ENCODE measurements at regions not wholly inside any gene's neighbourhood (a gene's known extent, or its start where the extent isn't known, plus 50 kb on each side); places are given as distances from the start of the nearest gene placed in this dataset.

- CTCF ChIA-PET, result interaction anchor here (0.6 kb wide), 1 partner anchor 246 kb away, joined by 3 read pairs; no protein-coding TSS in a partner anchor
- no peaks in the 10 kb centered on the region for H3K4me1 ChIP-seq (ENCODE audit: control insufficient read depth, insufficient read depth, low read length)
- H3K27ac ChIP-seq (ENCODE audit: extremely low read depth, low read depth, low read length), result no peak overlapping the region
- H3K9me3 ChIP-seq (ENCODE audit: control insufficient read depth, insufficient read depth, low read depth, low read length), result no peaks in the 10 kb centered on the region
- no peak overlapping the region for H3K4me3 ChIP-seq (ENCODE audit: low read depth, low read length)
- POLR2A ChIA-PET, result interaction anchor here (0.9 kb wide), 1 partner anchor 567 kb away, joined by 3 read pairs; the partner anchor contains the start of genes NCAPD3 and VPS26B
- TF ChIP-seq ZNF23 (tag by site-specific recombination; IDR thresholded peaks at IDR 0.05; ENCODE audit: borderline replicate concordance) (no peak), REST (tag by site-specific recombination; IDR thresholded peaks at IDR 0.05) (no peak), PRDM1 (tag by site-specific recombination; IDR thresholded peaks at IDR 0.05) (no peak), ZNF660 (tag by site-specific recombination; IDR thresholded peaks at IDR 0.05) (no peak), EGR2 (tag by site-specific recombination; IDR thresholded peaks at IDR 0.05; ENCODE audit: low read depth) (no peak), KLF9 (tag by site-specific recombination; IDR thresholded peaks at IDR 0.05; ENCODE audit: low read depth) (no peak)
- H3K36me3 ChIP-seq (ENCODE audit: control insufficient read depth in 2 of 2, insufficient read depth in 1 of 2, low read length in 2 of 2), result no peaks in the 10 kb centered on the region
Observed at GRCh38 chr11:134791102-134791501, 379.1 kb upstream of the B3GAT1 start.

GRCh38 chr11:134789104-134789503, 377.1 kb upstream of the B3GAT1 start:
- TF ChIP-seq ZNF146 (tag by site-specific recombination; IDR thresholded peaks at IDR 0.05) (no peak), AEBP2 (tag by site-specific recombination; IDR thresholded peaks at IDR 0.05; ENCODE audit: borderline replicate concordance) (no peak), ZBTB7A (tag by site-specific recombination; IDR thresholded peaks at IDR 0.05; ENCODE audit: low read depth) (no peak), PRDM1 (tag by site-specific recombination; IDR thresholded peaks at IDR 0.05) (no peak), ZBTB48 (tag by site-specific recombination; IDR thresholded peaks at IDR 0.05) (no peak), ZNF16 (tag by site-specific recombination; IDR thresholded peaks at IDR 0.05; ENCODE audit: low read depth) (no peak), ZNF2 (tag by site-specific recombination; IDR thresholded peaks at IDR 0.05) (no peak), ZNF155 (tag by site-specific recombination; IDR thresholded peaks at IDR 0.05) (no peak), ZNF311 (tag by site-specific recombination; IDR thresholded peaks at IDR 0.05; ENCODE audit: borderline replicate concordance) (no peak), ZNF302 (tag by site-specific recombination; IDR thresholded peaks at IDR 0.05; ENCODE audit: low read depth) (no peak)
- POLR2A ChIA-PET, result no interaction called here
- Histone ChIP-seq H3K36me3 (ENCODE audit: control insufficient read depth in 2 of 2, insufficient read depth in 1 of 2, low read length in 2 of 2) (no peaks in the 10 kb centered on the region), H3K9me3 (ENCODE audit: control insufficient read depth, insufficient read depth, low read depth, low read length) (no peaks in the 10 kb centered on the region), H3K27ac (ENCODE audit: extremely low read depth, low read depth, low read length) (no peak overlapping the region), H3K4me1 (ENCODE audit: control insufficient read depth, insufficient read depth, low read length) (no peaks in the 10 kb centered on the region), H3K4me3 (ENCODE audit: low read depth, low read length) (no peak overlapping the region)
- CTCF ChIA-PET, result interaction anchor here (0.5 to 0.7 kb wide), 2 partner anchors 13 to 522 kb away, joined by 3 read pairs; no protein-coding TSS in a partner anchor

GRCh38 chr11:134786636-134787035, 374.6 kb upstream of the B3GAT1 start:
- H3K4me1 ChIP-seq (ENCODE audit: control insufficient read depth, insufficient read depth, low read length), result no peaks in the 10 kb centered on the region
- H3K9me3 ChIP-seq (ENCODE audit: control insufficient read depth, insufficient read depth, low read depth, low read length), result no peaks in the 10 kb centered on the region
- no peak overlapping the region for H3K27ac ChIP-seq (ENCODE audit: extremely low read depth, low read depth, low read length)
- no peak overlapping the region for H3K4me3 ChIP-seq (ENCODE audit: low read depth, low read length)
- POLR2A ChIA-PET, result no interaction called here
- CTCF ChIA-PET, result interaction anchor here (0.9 kb wide), 1 partner anchor 87 kb away, joined by 3 read pairs; no protein-coding TSS in a partner anchor
- H3K36me3 ChIP-seq (ENCODE audit: control insufficient read depth in 2 of 2, insufficient read depth in 1 of 2, low read length in 2 of 2), result no peaks in the 10 kb centered on the region
- TF ChIP-seq ZNF280C (tag by site-specific recombination; IDR thresholded peaks at IDR 0.05) (no peak), ZNF174 (tag by site-specific recombination; IDR thresholded peaks at IDR 0.05) (no peak), KLF8 (tag by site-specific recombination; IDR thresholded peaks at IDR 0.05) (no peak), ZNF560 (tag by site-specific recombination; IDR thresholded peaks at IDR 0.05; ENCODE audit: borderline replicate concordance) (no peak), ZXDB (tag by site-specific recombination; IDR thresholded peaks at IDR 0.05) (no peak), ZNF175 (tag by site-specific recombination; IDR thresholded peaks at IDR 0.05) (no peak), HIC1 (tag by site-specific recombination; IDR thresholded peaks at IDR 0.05) (no peak), ZNF670 (tag by site-specific recombination; IDR thresholded peaks at IDR 0.05; ENCODE audit: low read depth) (no peak)

Data from HEK293 (cell line).